ENCODE measurements at regions not wholly inside any gene's neighbourhood (a gene's known extent, or its start where the extent isn't known, plus 50 kb on each side); places are given as distances from the start of the nearest gene placed in this dataset.
A peak's percentile ranks its signal among the peaks of the same experiment; 100 is the strongest.

DNA sequence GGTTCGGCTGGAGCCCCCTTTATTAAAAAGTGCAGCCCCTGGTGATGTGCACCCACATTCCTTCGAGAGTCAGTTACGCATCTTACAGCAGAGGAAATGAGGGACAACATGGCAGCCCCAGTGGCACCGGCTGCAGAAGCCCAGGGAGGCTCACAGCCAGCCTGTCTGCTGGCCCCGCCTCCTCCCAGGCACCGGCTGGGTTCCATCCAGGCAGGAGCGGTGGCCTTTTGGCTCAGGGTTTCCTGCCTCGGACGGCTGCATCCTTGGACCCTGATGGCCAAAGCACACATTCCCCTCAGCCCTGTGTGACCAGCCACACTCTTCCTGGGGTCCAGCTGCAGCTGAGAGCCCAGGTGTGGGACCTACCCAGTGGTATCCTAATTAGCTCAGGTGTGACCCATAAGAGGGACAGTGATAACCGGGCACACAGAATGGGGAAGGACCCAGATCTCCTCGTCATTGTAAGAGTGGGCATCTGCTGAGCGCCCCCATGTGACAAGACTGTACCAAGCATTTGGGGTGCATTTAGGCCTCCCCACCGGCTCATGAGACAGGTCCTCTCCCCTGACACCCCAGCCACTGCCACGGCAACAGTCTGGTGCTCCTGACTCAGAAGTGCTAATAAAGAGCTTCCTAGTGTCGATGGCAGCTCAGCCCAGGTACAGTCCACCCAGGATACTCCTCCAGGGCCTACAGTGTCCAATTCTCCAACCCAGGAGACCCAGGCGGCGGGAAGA is 63.3 kb upstream of the CHST15 start:
- Histone ChIP-seq H3K18ac (ENCODE audit: low read length) (peak overlapping the region; percentile 35), H3K27ac (replicated peaks; ENCODE audit: low read length) (no peak overlapping the region)
- no CpG with 5 or more reads among the region's 17 CpGs for WGBS, 2 donors (ENCODE audit: extremely low coverage in 2 of 2, insufficient read length in 2 of 2, insufficient replicate concordance in 1 of 2)

DNA sequence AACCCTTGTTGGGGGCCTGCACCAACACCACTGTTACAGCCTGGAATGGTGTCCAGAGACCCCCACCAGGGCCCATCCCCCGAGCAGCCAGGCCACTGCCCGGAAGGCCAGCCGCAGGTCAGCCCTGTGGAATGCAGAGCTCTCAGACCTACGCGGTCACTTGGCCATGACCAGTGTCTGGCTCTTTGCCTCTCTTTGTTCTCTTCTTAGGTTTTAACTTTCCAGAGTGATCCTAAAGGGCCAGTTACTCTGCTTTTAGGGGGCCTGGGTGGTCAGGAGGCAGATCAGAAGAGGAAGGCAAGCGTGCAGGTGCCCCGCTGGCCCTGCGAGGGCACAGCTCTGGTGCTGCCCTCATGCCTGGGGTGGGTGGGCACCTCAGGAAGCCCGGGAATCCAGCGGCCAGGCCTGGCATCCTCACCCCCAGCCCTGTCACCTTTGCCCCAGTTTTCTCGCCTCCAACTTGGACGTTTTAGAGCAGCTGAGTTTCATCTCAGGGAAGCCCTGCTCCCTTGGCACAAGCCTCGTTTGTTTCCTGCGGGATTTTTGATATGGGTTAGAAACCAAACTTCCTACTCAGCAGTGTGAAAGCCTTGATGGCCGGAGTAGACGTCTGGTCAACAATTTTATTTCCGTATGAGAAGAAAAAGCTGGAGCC is 62.5 kb upstream of the CHST15 start:
- DNase-seq (ENCODE audit: low spot score): no peak
- Histone ChIP-seq H3K4ac (ENCODE audit: low read length) (peak overlapping the region; percentile 38), H3K79me1 (ENCODE audit: low read depth, low read length) (no peaks in the 10 kb centered on the region), H3K18ac (ENCODE audit: low read length) (peak overlapping the region; percentile 77), H2BK15ac (ENCODE audit: low read length) (no peak overlapping the region), H3K27me3 (ENCODE audit: control insufficient read depth in 3 of 3, insufficient read depth in 3 of 3, low read depth in 1 of 3, low read length in 3 of 3) (peaks cover 0 to 8% (median 3%) of the 10 kb centered on the region in 3 experiments), H2AFZ (ENCODE audit: low read length) (peak overlapping the region; percentile 71), H4K8ac (ENCODE audit: low read depth, low read length) (peak overlapping the region; percentile 83), H2BK5ac (ENCODE audit: low read length) (no peak overlapping the region), H3K23ac (ENCODE audit: low read depth, low read length, poor library complexity) (peak overlapping the region; percentile 60), H2AK5ac (ENCODE audit: low read depth, low read length) (peak overlapping the region; percentile 56), H4K91ac (ENCODE audit: low read depth, low read length, poor library complexity) (no peak overlapping the region), H3K4me2 (ENCODE audit: insufficient read depth, low read length, poor library complexity, severe bottlenecking) (no peak overlapping the region), H3K9ac (ENCODE audit: low read depth, low read length, poor library complexity) (no peak overlapping the region), H3K9me3 (replicated peaks in 1 of 2; ENCODE audit: control insufficient read depth in 2 of 2, insufficient read depth in 1 of 2, low read depth in 1 of 2, low read length in 2 of 2) (peaks cover 0 to 24% of the 10 kb centered on the region in 2 donors), H3K4me1 (ENCODE audit: control insufficient read depth in 2 of 2, insufficient read depth in 1 of 2, low read depth in 1 of 2, low read length in 2 of 2) (peaks cover 16 to 23% of the 10 kb centered on the region in 2 donors), H3K36me3 (replicated peaks in 1 of 2; ENCODE audit: control insufficient read depth in 2 of 2, insufficient read depth in 2 of 2, low read length in 2 of 2) (peaks cover 0 to 3% of the 10 kb centered on the region in 2 donors), H3K4me3 (ENCODE audit: low read length in 2 of 2) (no peak overlapping the region), H2BK12ac (ENCODE audit: low read length) (peak overlapping the region; percentile 33), H3K14ac (ENCODE audit: low read length) (peak overlapping the region; percentile 85), H3K27ac (replicated peaks; ENCODE audit: low read length) (no peak overlapping the region), H2BK120ac (ENCODE audit: low read depth, low read length) (no peak overlapping the region)
- WGBS, 2 donors (ENCODE audit: extremely low coverage in 2 of 2, insufficient read length in 2 of 2, insufficient replicate concordance in 1 of 2): no CpG with 5 or more reads among the region's 17 CpGs

More for the DNA sequence above, 63.3 kb upstream of the CHST15 start:
- no peak overlapping the region for H2BK12ac ChIP-seq (ENCODE audit: low read length)
- no peak overlapping the region for H3K4ac ChIP-seq (ENCODE audit: low read length)
- H3K23ac ChIP-seq (ENCODE audit: low read depth, low read length, poor library complexity): no peak overlapping the region
- H3K36me3 ChIP-seq (replicated peaks in 1 of 2; ENCODE audit: control insufficient read depth in 2 of 2, insufficient read depth in 2 of 2, low read length in 2 of 2): peaks cover 0 to 3% of the 10 kb centered on the region in 2 donors
- H3K79me1 ChIP-seq (ENCODE audit: low read depth, low read length): no peaks in the 10 kb centered on the region
- H3K14ac ChIP-seq (ENCODE audit: low read length): no peak overlapping the region
- peak overlapping the region; percentile 9 for H2BK15ac ChIP-seq (ENCODE audit: low read length)
- H3K9ac ChIP-seq (ENCODE audit: low read depth, low read length, poor library complexity): no peak overlapping the region
- no peak for DNase-seq (ENCODE audit: low spot score)
- no peak overlapping the region for H3K4me3 ChIP-seq (ENCODE audit: low read length in 2 of 2)
- peaks cover 16 to 21% of the 10 kb centered on the region in 2 donors for H3K4me1 ChIP-seq (ENCODE audit: control insufficient read depth in 2 of 2, insufficient read depth in 1 of 2, low read depth in 1 of 2, low read length in 2 of 2)
- peaks cover 0 to 24% of the 10 kb centered on the region in 2 donors for H3K9me3 ChIP-seq (replicated peaks in 1 of 2; ENCODE audit: control insufficient read depth in 2 of 2, insufficient read depth in 1 of 2, low read depth in 1 of 2, low read length in 2 of 2)
- no peak overlapping the region for H4K91ac ChIP-seq (ENCODE audit: low read depth, low read length, poor library complexity)
- H4K8ac ChIP-seq (ENCODE audit: low read depth, low read length): no peak overlapping the region
- peaks cover 0 to 14% (median 5%) of the 10 kb centered on the region in 3 experiments for H3K27me3 ChIP-seq (ENCODE audit: control insufficient read depth in 3 of 3, insufficient read depth in 3 of 3, low read depth in 1 of 3, low read length in 3 of 3)
- H2BK5ac ChIP-seq (ENCODE audit: low read length): no peak overlapping the region
- no peak overlapping the region for H2BK120ac ChIP-seq (ENCODE audit: low read depth, low read length)
- peak overlapping the region; percentile 39 for H2AFZ ChIP-seq (ENCODE audit: low read length)
- peak overlapping the region; percentile 20 for H2AK5ac ChIP-seq (ENCODE audit: low read depth, low read length)
- no peak overlapping the region for H3K4me2 ChIP-seq (ENCODE audit: insufficient read depth, low read length, poor library complexity, severe bottlenecking)

DNA sequence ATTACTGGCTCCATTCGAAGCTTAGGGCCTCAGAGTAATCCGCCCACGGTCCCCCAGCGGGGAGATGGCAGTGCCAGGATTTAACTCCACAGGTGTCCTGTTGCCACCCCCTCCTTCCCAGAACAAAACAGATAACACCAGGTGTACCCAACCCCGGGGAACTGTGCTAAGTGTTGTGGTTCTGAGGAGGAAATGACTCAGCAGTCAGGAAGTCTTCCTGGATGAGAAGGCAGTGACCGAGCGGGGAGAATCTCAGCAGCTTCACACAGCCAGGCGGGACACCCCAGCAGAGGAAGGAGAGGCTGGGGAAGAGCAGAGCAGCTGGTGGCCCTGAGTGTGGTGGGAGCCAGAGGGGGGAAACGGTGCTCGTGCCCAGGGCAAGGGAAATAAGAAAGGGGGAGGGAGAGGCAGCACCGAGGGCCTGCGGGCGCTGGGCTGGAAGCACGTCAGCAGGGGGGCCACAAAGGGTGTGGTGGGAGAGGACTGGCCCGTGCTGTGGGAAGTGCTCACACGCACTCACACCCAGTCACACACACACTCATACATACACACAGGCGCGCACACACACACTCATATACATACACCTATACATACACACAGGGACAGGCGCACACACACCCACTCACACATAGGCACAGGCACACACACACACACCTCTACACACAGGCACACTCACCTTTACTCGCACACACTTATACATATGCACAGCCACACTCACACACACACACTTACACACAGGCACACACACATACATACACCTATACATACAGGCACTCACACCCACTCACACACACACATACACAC is 59.8 kb upstream of the CHST15 start:
- peak overlapping the region; percentile 82 for H3K14ac ChIP-seq (ENCODE audit: low read length)
- peaks cover 0 to 3% (median 0%) of the 10 kb centered on the region in 3 experiments for H3K27me3 ChIP-seq (ENCODE audit: control insufficient read depth in 3 of 3, insufficient read depth in 3 of 3, low read depth in 1 of 3, low read length in 3 of 3)
- no peak overlapping the region for H3K4ac ChIP-seq (ENCODE audit: low read length)
- peak overlapping the region in 1 of 2 donors; percentile 67 for H3K4me3 ChIP-seq (ENCODE audit: low read length in 2 of 2)
- H2BK120ac ChIP-seq (ENCODE audit: low read depth, low read length): no peak overlapping the region
- no peak for DNase-seq (ENCODE audit: low spot score)
- H2AFZ ChIP-seq (ENCODE audit: low read length): peak overlapping the region; percentile 69
- peak overlapping the region; percentile 50 for H3K9ac ChIP-seq (ENCODE audit: low read depth, low read length, poor library complexity)
- peak overlapping the region; percentile 87 for H3K18ac ChIP-seq (ENCODE audit: low read length)
- peak overlapping the region; percentile 12 for H4K91ac ChIP-seq (ENCODE audit: low read depth, low read length, poor library complexity)
- peak overlapping the region; percentile 9 for H3K27ac ChIP-seq (replicated peaks; ENCODE audit: low read length)
- peak overlapping the region; percentile 22 for H3K23ac ChIP-seq (ENCODE audit: low read depth, low read length, poor library complexity)
- H2BK12ac ChIP-seq (ENCODE audit: low read length): peak overlapping the region; percentile 7
- peaks cover 0 to 22% of the 10 kb centered on the region in 2 donors for H3K9me3 ChIP-seq (replicated peaks in 1 of 2; ENCODE audit: control insufficient read depth in 2 of 2, insufficient read depth in 1 of 2, low read depth in 1 of 2, low read length in 2 of 2)
- peak overlapping the region; percentile 78 for H2BK15ac ChIP-seq (ENCODE audit: low read length)
- WGBS, 2 donors (ENCODE audit: extremely low coverage in 2 of 2, insufficient read length in 2 of 2, insufficient replicate concordance in 1 of 2): no CpG with 5 or more reads among the region's 20 CpGs
- peak overlapping the region; percentile 91 for H2AK5ac ChIP-seq (ENCODE audit: low read depth, low read length)
- no peak overlapping the region for H3K4me2 ChIP-seq (ENCODE audit: insufficient read depth, low read length, poor library complexity, severe bottlenecking)
- no peak overlapping the region for H4K8ac ChIP-seq (ENCODE audit: low read depth, low read length)
- no peaks in the 10 kb centered on the region for H3K79me1 ChIP-seq (ENCODE audit: low read depth, low read length)
- no peak overlapping the region for H2BK5ac ChIP-seq (ENCODE audit: low read length)
- peaks cover 0 to 3% of the 10 kb centered on the region in 2 donors for H3K36me3 ChIP-seq (replicated peaks in 1 of 2; ENCODE audit: control insufficient read depth in 2 of 2, insufficient read depth in 2 of 2, low read length in 2 of 2)
- peaks cover 25 to 34% of the 10 kb centered on the region in 2 donors for H3K4me1 ChIP-seq (ENCODE audit: control insufficient read depth in 2 of 2, insufficient read depth in 1 of 2, low read depth in 1 of 2, low read length in 2 of 2)

All from neuronal stem cell (in vitro differentiated cells).